NCI-H1930 (cell line): ENCODE measurements at regions not wholly inside any gene's neighbourhood (a gene's known extent, or its start where the extent isn't known, plus 50 kb on each side); places are given as distances from the start of the nearest gene placed in this dataset.
"Not testable (repeated sequence)": the region's sequence is repeated elsewhere in the genome, so short reads cannot be mapped to it uniquely, and the experiment has no call there.

Source experiments
- DNase-seq, 2 experiments: peaks; one replicate each; lab custom pipeline; 2025; lab: John Stamatoyannopoulos, UW

GRCh38 chr5:60517850-60518249 is 182.1 kb downstream of the DEPDC1B start:
- no peak for DNase-seq

- no peak for DNase-seq
Observed at GRCh38 chr5:60517094-60517694, 182.8 kb downstream of the DEPDC1B start.

DNA sequence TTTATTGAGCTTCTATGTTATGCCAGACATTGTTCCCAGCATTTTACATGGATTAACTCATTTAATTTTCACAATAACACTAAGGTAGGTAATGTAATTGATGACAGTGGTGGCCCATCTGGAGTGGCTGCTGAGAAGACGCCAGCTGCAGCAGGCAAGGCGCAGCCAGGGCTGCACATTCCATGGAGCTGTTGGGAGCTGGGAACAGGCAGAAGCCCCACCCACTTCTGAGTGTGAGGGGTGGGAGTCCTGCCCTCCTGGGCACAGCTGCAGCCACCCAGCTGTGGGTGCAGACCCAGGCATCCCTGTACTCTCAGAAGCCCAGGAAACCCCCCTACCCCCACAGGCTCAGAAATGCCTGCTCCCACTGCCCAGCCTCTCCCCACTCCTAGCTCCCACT is 183.3 kb downstream of the DEPDC1B start:
- DNase-seq: no peak

DNA sequence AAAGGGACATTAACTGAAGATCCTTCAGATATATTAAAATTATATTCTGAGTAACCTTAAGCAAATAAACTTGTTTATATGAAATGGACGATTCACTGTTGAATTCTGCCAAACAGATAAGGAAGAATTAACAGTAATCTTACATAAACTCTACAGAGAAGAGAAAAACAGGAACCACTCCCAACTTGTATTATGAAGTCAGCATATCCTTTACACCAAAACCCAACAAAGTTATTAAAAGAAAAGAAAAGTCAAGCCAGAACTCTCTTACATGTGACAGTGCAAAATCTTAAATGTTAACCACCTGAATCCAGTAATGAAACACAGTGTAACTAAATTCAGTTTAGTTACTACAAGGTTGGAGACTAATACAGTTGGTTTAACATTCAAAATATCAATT is 185.8 kb downstream of the DEPDC1B start:
- no peak for DNase-seq

DNA sequence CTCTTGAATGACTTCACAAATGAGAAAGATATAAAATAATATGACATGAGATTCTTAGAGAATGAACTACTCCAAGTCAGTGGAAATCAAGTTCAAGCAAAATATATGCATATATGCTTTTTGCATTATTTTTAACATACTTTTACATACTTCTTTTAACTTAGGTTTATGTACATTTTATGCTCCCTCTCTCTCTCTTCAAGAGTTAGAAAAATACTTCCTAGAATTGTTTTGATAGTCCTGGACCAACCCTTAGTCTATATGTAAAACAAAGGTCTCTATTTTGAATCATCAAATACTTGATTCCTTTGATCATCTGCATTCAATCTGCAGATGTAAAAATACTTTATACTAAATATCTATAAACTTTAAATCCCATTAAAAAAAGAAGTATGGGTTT is 187.8 kb downstream of the DEPDC1B start:
- DNase-seq: no peak

GRCh38 chr5:60510663-60511062 is 189.3 kb downstream of the DEPDC1B start:
- no peak for DNase-seq

- DNase-seq: no peak
Observed at GRCh38 chr5:60510049-60510448, 189.9 kb downstream of the DEPDC1B start.

GRCh38 chr5:60509519-60509918 is 190.4 kb downstream of the DEPDC1B start:
- no peak for DNase-seq

GRCh38 chr5:60507687-60508086 is 192.3 kb downstream of the DEPDC1B start:
- no peak for DNase-seq

DNA sequence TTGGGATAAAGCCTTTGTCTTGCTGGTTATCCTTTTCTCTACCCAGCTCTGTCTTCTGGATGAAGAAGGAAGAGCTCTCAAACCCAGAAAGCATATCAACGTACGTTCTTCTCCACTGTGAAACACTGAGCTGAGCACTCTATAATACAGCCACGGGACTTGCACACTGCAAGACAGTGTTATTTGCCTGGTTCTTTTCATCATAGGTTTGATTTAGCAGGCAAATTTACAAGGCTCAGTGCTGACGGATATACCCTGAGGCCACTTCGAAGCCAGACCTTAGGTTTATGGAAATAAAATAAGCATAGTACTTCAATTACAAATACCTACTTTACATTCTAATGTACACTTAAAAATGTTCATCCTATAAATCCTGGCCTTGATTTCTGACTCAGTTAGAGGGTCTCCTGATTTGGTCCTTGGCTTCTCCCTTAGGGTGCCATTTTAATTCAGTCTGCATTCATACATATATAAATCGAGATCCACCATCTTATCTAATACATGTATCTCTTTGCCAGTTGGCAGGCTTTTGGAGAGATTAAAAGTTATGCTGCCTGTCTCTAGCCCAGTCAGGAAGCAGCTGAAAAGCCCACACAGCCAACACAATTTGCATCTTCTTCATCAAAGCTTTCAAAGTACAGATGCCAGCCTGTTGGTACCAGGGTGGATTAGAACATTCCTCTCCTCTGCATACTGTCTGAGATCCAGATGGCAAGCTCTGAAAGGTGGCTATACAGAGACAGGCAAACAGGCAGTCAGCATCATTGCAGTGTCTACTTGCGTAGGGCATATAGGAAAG is 194.4 kb downstream of the DEPDC1B start:
- no peak for DNase-seq

DNA sequence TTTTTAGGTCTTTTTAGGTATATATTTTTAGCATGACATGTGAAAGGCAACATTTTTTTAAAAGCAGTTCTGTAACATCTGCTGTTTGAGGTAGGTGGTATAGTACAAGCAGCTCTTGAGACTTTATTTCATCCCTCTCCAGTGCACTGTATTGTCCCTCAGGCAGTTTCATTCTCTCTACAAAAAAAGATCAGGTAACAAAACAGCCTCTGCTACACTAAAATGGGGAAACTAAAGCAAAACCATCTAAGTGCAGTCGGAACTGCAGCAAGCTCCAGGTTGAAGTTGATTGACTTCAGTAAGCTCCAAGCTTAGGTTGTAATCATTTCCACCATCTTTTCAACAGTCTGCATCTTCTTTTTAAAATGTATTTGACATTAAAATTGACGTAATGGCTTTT is 195.6 kb downstream of the DEPDC1B start:
- DNase-seq: no peak

DNA sequence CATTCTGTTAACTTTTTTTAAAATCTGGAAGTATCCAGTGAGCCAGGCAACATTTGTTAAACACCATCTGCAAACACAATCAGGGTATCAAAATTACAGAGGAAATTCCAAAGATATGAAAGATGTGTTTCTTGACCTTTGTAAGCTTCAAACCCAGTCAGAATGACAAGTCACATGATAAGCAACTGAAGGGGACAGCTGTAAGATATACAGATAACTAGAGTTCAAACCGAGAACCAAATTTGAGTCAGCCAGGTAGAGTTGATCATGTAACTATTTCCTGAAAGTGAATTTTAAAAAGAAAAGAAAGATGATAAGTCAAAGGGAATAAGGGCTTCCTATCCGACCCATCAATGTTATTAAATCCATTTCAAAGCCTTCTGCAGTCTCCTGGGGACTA is 196.2 kb downstream of the DEPDC1B start:
- DNase-seq: no peak

GRCh38 chr5:60497706-60498500 is 202.1 kb downstream of the DEPDC1B start:
- no peak for DNase-seq

- DNase-seq: no peak
Observed at GRCh38 chr5:60495644-60496520, 204.1 kb downstream of the DEPDC1B start.

- no peak for DNase-seq
Observed at GRCh38 chr5:60494635-60495034, 205.3 kb downstream of the DEPDC1B start.

- no peak for DNase-seq
Observed at GRCh38 chr5:60494144-60494543, 205.8 kb downstream of the DEPDC1B start.

DNA sequence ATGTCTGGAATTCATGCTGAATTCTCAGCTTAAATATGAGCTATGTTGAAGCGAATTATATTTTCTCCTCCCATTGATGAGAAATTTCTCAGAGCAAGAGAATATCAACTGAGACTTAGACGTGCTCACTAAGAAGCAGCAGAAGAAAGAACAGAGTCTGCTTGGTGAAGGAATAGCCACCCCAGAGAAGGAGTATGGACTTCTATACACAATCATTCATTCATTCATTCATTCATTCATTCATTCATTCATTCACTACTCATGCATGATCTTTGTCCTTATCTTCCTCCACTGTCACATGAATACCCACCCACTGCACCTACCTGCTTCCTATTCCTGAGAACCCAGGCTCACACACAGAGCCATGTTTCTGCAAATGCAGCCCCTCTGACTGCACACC is 206.6 kb downstream of the DEPDC1B start:
- DNase-seq: no peak

DNA sequence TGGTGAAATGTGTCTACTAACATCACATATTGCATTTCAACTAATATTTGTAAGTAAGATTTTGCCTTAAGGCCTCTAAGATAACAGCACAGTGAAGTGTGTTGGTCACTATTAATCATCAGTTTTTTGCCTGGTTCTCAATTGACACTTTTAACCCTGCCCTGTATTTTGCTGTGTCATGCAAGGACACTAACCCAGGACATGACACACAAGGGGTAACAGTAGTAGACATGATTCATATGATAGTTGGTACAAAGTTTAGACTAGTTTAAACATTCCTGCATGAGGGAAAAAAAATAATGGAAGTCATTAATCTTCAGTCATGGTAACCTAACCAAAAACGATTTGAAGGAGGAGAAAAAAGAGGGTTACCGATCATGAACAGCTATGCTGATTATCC is 207.0 kb downstream of the DEPDC1B start:
- no peak for DNase-seq

DNA sequence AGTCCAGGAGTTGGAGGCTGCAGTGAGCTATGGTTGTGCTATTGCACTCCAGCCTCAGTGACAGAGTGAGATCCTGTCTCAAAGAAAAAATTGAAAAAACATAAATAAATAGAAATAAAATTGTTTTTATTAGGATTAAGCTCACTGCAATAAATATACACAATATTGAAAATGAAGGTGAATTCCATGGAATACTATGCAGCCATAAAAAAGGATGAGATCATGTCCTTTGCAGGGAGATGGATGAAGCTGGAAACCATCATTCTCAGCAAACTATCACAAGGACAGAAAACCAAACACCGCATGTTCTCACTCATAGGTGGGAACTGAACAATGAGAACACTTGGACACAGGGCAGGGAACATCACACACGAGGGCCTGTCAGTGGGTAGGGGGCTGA is 207.6 kb downstream of the DEPDC1B start:
- not testable (repeated sequence) for DNase-seq

DNA sequence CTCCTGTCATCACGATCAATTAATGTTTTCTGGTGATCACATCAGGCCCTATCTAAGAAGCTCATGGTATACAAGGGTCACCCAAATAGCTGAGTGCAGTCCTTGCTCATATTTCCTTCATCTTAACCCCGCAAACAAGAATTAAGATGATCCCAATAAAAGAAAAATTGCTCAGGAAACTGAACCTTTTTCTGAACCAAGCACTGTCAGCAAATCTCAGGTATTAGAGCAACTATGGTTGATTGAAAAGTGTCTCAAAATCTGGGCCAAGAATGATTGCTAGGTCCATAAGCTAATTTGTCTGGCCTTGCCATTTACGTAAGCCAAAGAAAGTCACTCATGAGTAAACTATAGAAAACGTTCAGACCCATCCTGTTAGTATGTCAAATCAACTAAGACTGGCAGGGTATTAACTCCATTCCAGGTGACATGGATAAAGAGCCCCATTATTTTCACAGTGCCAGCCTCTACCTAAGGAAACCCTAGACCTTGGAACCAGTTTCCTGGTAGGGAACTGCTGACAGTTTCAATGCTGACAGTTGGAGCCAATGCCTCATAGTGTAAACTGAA is 209.3 kb downstream of the DEPDC1B start:
- no peak for DNase-seq

DNA sequence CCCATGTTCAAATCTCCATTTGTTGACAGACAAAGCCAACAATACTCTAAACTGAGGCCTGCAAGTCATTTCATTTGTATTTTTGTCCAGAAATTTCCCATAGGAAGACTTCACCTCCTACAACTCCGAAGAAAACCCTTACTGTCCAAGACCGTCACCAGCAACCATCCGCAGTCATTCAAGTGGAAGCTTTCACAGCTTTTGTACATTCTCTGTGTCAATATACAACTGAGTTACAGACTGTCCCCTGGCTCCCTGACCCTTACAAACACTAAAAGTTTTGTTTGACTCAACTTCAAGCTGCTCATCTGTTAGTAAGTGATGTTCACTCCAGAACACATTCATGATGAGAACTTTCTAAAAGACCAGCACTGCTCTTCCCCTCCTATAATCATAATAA is 210.1 kb downstream of the DEPDC1B start:
- DNase-seq: no peak

DNA sequence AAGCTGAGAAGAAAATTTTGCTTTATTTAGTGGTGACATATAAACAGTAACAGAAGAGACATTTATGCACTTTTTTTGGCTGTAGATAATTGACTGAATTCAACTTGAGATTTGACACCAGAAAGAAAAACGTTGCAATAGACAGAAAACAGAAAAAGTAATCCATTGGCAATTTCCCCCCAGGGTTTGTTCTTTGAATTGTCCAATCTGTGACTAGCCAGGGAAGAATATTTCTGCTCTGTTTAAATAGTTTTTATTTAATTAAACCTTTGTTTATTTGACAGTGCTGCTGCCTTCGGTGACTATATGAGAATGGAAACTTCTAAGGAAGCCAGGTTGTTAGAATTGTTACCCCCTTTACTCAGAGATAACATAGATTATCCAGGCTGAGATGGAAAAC is 210.6 kb downstream of the DEPDC1B start:
- DNase-seq: no peak
